ENCODE measurements at regions not wholly inside any gene's neighbourhood (a gene's known extent, or its start where the extent isn't known, plus 50 kb on each side); places are given as distances from the start of the nearest gene placed in this dataset.
A peak's percentile ranks its signal among the peaks of the same experiment; 100 is the strongest.

GRCh38 chr2:205904873-205905272 is 181.1 kb downstream of the INO80D start:
- 40 to 53% methylated on average over 2 of the region's 2 CpGs for WGBS, 2 donors (ENCODE audit: low coverage in 1 of 2)
- peak; percentile 58 for DNase-seq
- H3K4me1 ChIP-seq = peaks cover 1 to 54% (median 37%) of the 10 kb centered on the region in 4 donors
- in situ Hi-C loops (cut with MboI; ENCODE audit: low pct_ligation_motif_present in 1 of 4, low pct_unique_long_range_greater_than_20kb in 1 of 4, low sequenced_read_pairs in 3 of 4) (no loop called here), intact Hi-C loops (cut with DNase I; ENCODE audit: low total_unique reads) (no loop called here)
- H3K27ac ChIP-seq = peak overlapping the region in 2 of 4 donors; percentile 19 to 34
- no peaks in the 10 kb centered on the region for H3K27me3 ChIP-seq
- TF ChIP-seq CTCF (IDR thresholded peaks at IDR 0.05) = no peak
- no peak for TF ChIP-seq EP300 (IDR thresholded peaks at IDR 0.05; ENCODE audit: low read depth)
- TF ChIP-seq POLR2AphosphoS5 (IDR thresholded peaks at IDR 0.05) = no peak
- TF ChIP-seq POLR2A (IDR thresholded peaks at IDR 0.05) = no peak
- no peaks in the 10 kb centered on the region for H3K36me3 ChIP-seq
- H3K4me3 ChIP-seq = no peak overlapping the region
- H3K9me3 ChIP-seq = no peaks in the 10 kb centered on the region

- intact Hi-C loops (cut with DNase I; ENCODE audit: low total_unique reads) = no loop called here
- Histone ChIP-seq H3K9me3 (no peaks in the 10 kb centered on the region), H3K4me3 (no peak overlapping the region), H3K27ac (peak overlapping the region in 3 of 4 donors; percentile 51 to 78 (median 61)), H3K27me3 (no peaks in the 10 kb centered on the region), H3K36me3 (no peaks in the 10 kb centered on the region), H3K4me1 (peaks cover 0 to 42% (median 26%) of the 10 kb centered on the region in 4 donors)
- in situ Hi-C loops (cut with MboI; ENCODE audit: low pct_ligation_motif_present in 1 of 4, low pct_unique_long_range_greater_than_20kb in 1 of 4, low sequenced_read_pairs in 3 of 4) = no loop called here
- DNase-seq = peak; percentile 74
- TF ChIP-seq CTCF (IDR thresholded peaks at IDR 0.05) (peak; percentile 35 to 77 (median 58)), POLR2A (IDR thresholded peaks at IDR 0.05) (no peak), POLR2AphosphoS5 (IDR thresholded peaks at IDR 0.05) (no peak), EP300 (IDR thresholded peaks at IDR 0.05; ENCODE audit: low read depth) (no peak)
- WGBS, 2 donors (ENCODE audit: low coverage in 1 of 2) = 46 to 54% methylated on average over 10 of the region's 10 CpGs
Observed at GRCh38 chr2:205903549-205904129, 182.3 kb downstream of the INO80D start.

- in situ Hi-C loops (cut with MboI; ENCODE audit: low pct_ligation_motif_present in 1 of 4, low pct_unique_long_range_greater_than_20kb in 1 of 4, low sequenced_read_pairs in 3 of 4) (no loop called here), intact Hi-C loops (cut with DNase I; ENCODE audit: low total_unique reads) (no loop called here)
- H3K36me3 ChIP-seq = no peaks in the 10 kb centered on the region
- WGBS, 2 donors (ENCODE audit: low coverage in 1 of 2) = 70 to 74% methylated on average over 5 of the region's 5 CpGs
- no peak overlapping the region for H3K4me3 ChIP-seq
- no peak for DNase-seq
- no peaks in the 10 kb centered on the region for H3K27me3 ChIP-seq
- peak overlapping the region; percentile 51 to 78 (median 62) for H3K27ac ChIP-seq
- no peaks in the 10 kb centered on the region for H3K9me3 ChIP-seq
- TF ChIP-seq POLR2A (IDR thresholded peaks at IDR 0.05) (no peak), CTCF (IDR thresholded peaks at IDR 0.05) (no peak), POLR2AphosphoS5 (IDR thresholded peaks at IDR 0.05) (no peak), EP300 (IDR thresholded peaks at IDR 0.05; ENCODE audit: low read depth) (no peak)
- peaks cover 0 to 34% (median 20%) of the 10 kb centered on the region in 4 donors for H3K4me1 ChIP-seq
Observed at GRCh38 chr2:205902900-205903237, 183.1 kb downstream of the INO80D start.

GRCh38 chr2:205902041-205902899 is 183.7 kb downstream of the INO80D start:
- Histone ChIP-seq H3K4me3 (no peak overlapping the region), H3K27ac (peak overlapping the region; percentile 51 to 78 (median 62)), H3K4me1 (peaks cover 0 to 32% (median 19%) of the 10 kb centered on the region in 4 donors), H3K9me3 (no peaks in the 10 kb centered on the region), H3K27me3 (no peaks in the 10 kb centered on the region), H3K36me3 (no peaks in the 10 kb centered on the region)
- DNase-seq = peak; percentile 65
- WGBS, 2 donors (ENCODE audit: low coverage in 1 of 2) = 47 to 53% methylated on average over 10 to 15 of the region's 15 CpGs
- intact Hi-C loops (cut with DNase I; ENCODE audit: low total_unique reads) = no loop called here
- TF ChIP-seq POLR2AphosphoS5 (IDR thresholded peaks at IDR 0.05) = no peak
- no peak for TF ChIP-seq EP300 (IDR thresholded peaks at IDR 0.05; ENCODE audit: low read depth)
- no peak for TF ChIP-seq POLR2A (IDR thresholded peaks at IDR 0.05)
- no peak for TF ChIP-seq CTCF (IDR thresholded peaks at IDR 0.05)
- in situ Hi-C loops (cut with MboI; ENCODE audit: low pct_ligation_motif_present in 1 of 4, low pct_unique_long_range_greater_than_20kb in 1 of 4, low sequenced_read_pairs in 3 of 4) = no loop called here

All from transverse colon (tissue), 4 donors.